ENCODE measurements at regions not wholly inside any gene's neighbourhood (a gene's known extent, or its start where the extent isn't known, plus 50 kb on each side); places are given as distances from the start of the nearest gene placed in this dataset.

- no peak for TF ChIP-seq CTCF (IDR thresholded peaks at IDR 0.05)
- no peak for ATAC-seq
- intact Hi-C loops (cut with DNase I): no loop called here
Measured at GRCh38 chr10:78402591-78402990, 368.9 kb downstream of the RPS24 start.

GRCh38 chr10:78403781-78404180 lies 370.1 kb downstream of the RPS24 start:
- DNase-seq (no peak), ATAC-seq (no peak)
- Histone ChIP-seq H3K4me1 (peaks cover 0 to 17% of the 10 kb centered on the region in 2 donors), H3K27ac (no peak overlapping the region), H3K27me3 (peaks cover 0 to 26% of the 10 kb centered on the region in 2 donors), H3K4me3 (no peak overlapping the region), H3K36me3 (no peaks in the 10 kb centered on the region), H3K9me3 (no peaks in the 10 kb centered on the region)
- intact Hi-C loops (cut with DNase I): no loop called here
- no peak for TF ChIP-seq CTCF (IDR thresholded peaks at IDR 0.05)

More at GRCh38 chr10:78402591-78402990, 368.9 kb downstream of the RPS24 start:
- H3K36me3 ChIP-seq: no peaks in the 10 kb centered on the region
- H3K9me3 ChIP-seq: no peaks in the 10 kb centered on the region
- DNase-seq: no peak
- H3K27ac ChIP-seq: no peak overlapping the region
- H3K4me1 ChIP-seq: peaks cover 0 to 9% of the 10 kb centered on the region in 2 donors
- H3K4me3 ChIP-seq: no peak overlapping the region
- peaks cover 0 to 21% of the 10 kb centered on the region in 2 donors for H3K27me3 ChIP-seq

- H3K27me3 ChIP-seq: peaks cover 0 to 26% of the 10 kb centered on the region in 2 donors
- no peaks in the 10 kb centered on the region for H3K9me3 ChIP-seq
- no peaks in the 10 kb centered on the region for H3K36me3 ChIP-seq
- H3K4me3 ChIP-seq: no peak overlapping the region
- H3K4me1 ChIP-seq: peaks cover 0 to 20% of the 10 kb centered on the region in 2 donors
- intact Hi-C loops (cut with DNase I): no loop called here
- DNase-seq: no peak
- ATAC-seq: no peak
- H3K27ac ChIP-seq: no peak overlapping the region
- TF ChIP-seq CTCF (IDR thresholded peaks at IDR 0.05): no peak
Measured at GRCh38 chr10:78404296-78404695, 370.6 kb downstream of the RPS24 start.

- Histone ChIP-seq H3K36me3 (no peaks in the 10 kb centered on the region), H3K27ac (no peak overlapping the region), H3K4me1 (peaks cover 0 to 20% of the 10 kb centered on the region in 2 donors), H3K4me3 (no peak overlapping the region), H3K27me3 (peaks cover 0 to 26% of the 10 kb centered on the region in 2 donors), H3K9me3 (no peaks in the 10 kb centered on the region)
- TF ChIP-seq CTCF (IDR thresholded peaks at IDR 0.05): no peak
- ATAC-seq (no peak), DNase-seq (no peak)
- intact Hi-C loops (cut with DNase I): no loop called here
Measured at GRCh38 chr10:78405231-78405630, 371.6 kb downstream of the RPS24 start.

- TF ChIP-seq CTCF (IDR thresholded peaks at IDR 0.05): no peak
- ATAC-seq (no peak), DNase-seq (no peak)
- H3K9me3 ChIP-seq: no peaks in the 10 kb centered on the region
- intact Hi-C loops (cut with DNase I): no loop called here
- H3K4me3 ChIP-seq: no peak overlapping the region
- peaks cover 0 to 20% of the 10 kb centered on the region in 2 donors for H3K4me1 ChIP-seq
- H3K27ac ChIP-seq: no peak overlapping the region
- no peaks in the 10 kb centered on the region for H3K36me3 ChIP-seq
- peaks cover 0 to 26% of the 10 kb centered on the region in 2 donors for H3K27me3 ChIP-seq
Measured at GRCh38 chr10:78405736-78406135, 372.1 kb downstream of the RPS24 start.

Measured in left lung (tissue), 4 donors.